ENCODE measurements at regions not wholly inside any gene's neighbourhood (a gene's known extent, or its start where the extent isn't known, plus 50 kb on each side); places are given as distances from the start of the nearest gene placed in this dataset.
A peak's percentile ranks its signal among the peaks of the same experiment; 100 is the strongest.
"Not testable (repeated sequence)": the region's sequence is repeated elsewhere in the genome, so short reads cannot be mapped to it uniquely, and the experiment has no call there.

GRCh38 chr5:52623291-52623690, 164.4 kb upstream of the ITGA1 start:
- no peak for DNase-seq

- DNase-seq = no peak
These were observed 163.4 kb upstream of the ITGA1 start for GRCh38 chr5:52624291-52624690.

DNA sequence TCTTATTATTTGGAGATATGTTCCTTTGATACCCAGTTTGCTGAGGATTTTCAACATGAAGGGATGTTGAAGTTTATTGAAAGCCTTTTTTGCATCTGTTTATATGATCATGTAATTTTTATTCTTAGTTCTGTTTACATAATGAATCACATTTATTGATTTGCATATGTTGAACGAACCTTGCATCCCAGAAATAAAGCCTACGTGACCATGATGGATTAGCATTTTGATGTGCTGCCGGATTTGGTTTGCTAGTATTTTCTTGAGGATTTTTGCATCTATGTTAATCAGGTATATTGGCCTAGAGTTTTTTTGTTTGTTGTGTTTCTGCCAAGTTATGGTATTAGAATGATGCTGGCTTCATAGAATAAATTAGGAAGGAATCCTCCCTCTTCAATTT, 161.4 kb upstream of the ITGA1 start:
- no peak for DNase-seq

DNA sequence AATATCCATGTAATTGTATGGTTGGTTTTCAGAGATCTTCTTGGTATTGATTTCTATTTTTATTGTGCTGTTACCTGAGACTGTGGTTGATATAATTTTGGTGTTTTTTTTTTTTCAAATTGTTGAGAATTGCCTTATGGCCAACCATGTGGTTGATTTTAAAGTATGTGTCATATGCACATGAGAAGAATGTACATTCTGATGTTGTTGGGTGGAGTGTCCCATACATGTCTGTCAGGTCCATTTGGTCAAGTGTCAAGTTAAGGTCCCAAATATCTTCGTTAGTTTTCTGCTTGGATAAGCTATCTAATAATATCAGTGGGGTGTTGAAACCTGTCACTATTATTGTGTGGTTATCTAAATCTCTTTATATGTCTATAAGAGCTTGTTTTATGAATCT, 160.0 kb upstream of the ITGA1 start:
- no peak for DNase-seq

DNA sequence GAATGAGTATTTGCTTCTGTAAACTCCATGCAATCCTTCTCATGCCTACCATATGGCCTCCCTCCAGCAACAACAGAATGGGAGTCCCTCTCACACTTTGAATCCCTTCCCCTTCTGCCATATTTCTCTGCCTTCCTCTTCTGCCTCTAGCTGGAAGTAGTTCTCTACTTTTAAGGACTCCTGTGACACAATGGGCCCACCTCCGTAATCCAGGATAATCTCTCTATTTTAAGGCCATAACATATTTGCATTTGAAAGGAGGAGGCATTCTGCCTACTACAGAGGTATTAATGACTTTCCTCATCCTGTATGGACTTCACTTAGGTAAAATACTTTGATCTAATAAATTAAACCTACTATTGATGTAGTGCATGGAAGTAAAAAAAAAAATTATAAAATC, 155.4 kb upstream of the ITGA1 start:
- DNase-seq = no peak

GRCh38 chr5:52634171-52634570, 153.5 kb upstream of the ITGA1 start:
- not testable (repeated sequence) for DNase-seq

DNA sequence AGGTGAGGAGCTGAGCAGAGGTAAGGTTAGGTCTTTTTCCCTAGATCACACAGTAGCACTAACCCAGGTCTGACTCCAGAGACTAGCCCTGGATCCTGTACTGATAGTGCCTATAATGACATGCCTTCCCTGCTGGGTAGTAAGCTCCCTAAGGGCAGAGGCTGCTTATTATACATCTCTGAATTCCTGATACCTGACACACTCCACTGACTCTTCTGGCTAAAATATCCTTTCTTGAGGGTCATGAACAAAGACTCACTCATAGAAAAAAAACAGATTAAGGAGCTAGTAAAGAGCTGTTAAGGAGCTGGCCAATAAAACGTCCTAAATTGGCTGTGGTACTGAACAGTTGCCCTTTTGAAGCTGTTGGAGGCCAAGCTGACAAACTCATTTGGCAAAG, 149.0 kb upstream of the ITGA1 start:
- DNase-seq = no peak

DNA sequence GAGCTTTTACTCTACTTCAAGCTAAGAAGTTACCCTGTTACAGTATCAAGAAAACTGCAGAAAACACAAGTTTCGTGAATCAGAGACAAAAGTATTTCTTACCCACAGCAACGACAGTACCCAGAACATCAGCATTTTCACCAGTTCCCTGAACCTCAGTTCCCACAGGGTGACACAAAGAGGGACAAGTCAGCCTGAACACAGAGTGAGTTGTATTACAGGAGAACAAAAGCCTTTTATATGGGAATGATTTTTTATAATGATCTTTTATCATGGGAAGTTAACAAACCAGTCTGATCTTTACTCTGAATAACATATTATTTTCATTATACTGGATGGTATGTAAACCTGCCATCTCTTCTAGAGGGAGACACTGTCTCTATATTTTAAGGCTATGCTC, 139.0 kb upstream of the ITGA1 start:
- DNase-seq = no peak

DNA sequence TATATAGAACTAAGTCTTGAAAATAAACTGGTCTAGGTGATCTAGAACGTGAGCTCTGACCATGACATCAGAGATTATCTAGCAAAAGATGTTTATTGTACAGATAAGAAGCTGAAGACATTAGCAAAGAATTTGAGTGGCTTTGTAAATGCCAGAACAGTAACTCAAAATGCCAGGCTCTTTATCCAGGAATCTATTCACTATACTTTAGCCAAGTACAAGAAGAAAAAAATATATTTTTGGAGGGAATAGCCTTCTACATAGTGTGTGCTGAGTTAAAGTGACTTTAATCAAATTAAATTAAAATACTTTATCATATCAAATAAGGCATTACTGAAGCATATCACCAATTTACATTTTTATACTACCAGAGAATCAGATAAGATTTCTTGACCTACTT, 132.6 kb upstream of the ITGA1 start:
- DNase-seq = no peak

- no peak for DNase-seq
These were observed 131.0 kb upstream of the ITGA1 start for GRCh38 chr5:52656569-52657246.

GRCh38 chr5:52657247-52657645, 130.5 kb upstream of the ITGA1 start:
- peak; percentile 63 for DNase-seq

GRCh38 chr5:52658246-52658645, 129.5 kb upstream of the ITGA1 start:
- no peak for DNase-seq

DNA sequence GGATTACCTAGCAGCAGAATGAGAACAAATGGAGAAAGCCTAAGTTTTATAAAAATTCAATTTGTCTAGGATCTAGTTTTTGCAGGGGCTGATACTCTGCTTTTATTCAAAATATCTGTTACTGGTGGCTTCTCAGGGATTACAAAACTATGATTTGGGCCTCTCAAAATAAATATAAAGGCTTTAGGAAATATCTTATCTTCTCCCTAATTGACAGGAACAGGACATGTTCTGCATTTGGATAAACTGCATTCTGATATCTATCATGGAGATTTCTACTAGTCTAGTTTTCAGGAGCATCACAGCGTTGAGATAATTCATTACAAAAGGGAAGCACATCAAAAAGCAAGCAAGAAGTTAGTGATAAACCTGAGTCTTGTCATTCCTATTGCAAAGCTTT, 127.1 kb upstream of the ITGA1 start:
- no peak for DNase-seq

- peak; percentile 50 for DNase-seq
These were observed 125.7 kb upstream of the ITGA1 start for GRCh38 chr5:52661903-52662595.

DNA sequence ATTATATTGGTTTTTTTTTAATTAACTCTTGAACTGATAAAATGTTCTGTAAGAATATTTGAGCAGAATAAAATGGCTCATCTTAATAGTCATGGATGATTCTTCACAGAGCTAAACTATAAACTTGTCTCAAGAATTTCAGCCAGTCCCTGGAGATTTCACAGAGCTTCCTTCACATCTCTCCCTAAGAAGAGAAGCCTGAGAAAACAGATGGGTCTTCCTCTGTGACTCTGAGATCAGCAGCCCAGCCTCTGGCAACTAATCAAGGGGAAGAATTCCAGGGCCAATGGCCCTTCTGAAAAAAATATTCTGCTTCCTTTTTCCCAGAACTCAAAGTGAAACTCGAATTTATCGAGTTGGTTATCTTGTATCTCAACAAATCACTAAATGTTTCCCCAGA, 122.2 kb upstream of the ITGA1 start:
- no peak for DNase-seq

DNA sequence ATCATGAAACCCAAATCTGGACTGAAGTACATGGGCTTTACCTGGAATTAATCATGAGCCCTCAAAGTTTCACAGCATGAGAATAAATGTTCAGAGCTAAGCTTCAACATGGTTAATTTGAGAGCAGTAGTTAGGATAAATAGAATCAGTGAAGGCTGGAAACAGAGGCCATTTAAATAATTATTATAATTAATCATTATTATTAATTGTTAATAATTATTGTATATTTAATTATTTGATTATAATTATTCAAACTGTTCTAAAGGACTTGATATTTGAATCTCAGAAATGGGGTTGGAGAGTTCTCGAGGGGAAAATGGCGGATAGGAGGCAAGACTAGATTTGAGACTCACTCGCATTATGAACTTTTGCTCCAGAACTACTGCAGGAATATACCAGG, 119.6 kb upstream of the ITGA1 start:
- no peak for DNase-seq

GRCh38 chr5:52668544-52669185, 119.1 kb upstream of the ITGA1 start:
- DNase-seq = no peak

DNA sequence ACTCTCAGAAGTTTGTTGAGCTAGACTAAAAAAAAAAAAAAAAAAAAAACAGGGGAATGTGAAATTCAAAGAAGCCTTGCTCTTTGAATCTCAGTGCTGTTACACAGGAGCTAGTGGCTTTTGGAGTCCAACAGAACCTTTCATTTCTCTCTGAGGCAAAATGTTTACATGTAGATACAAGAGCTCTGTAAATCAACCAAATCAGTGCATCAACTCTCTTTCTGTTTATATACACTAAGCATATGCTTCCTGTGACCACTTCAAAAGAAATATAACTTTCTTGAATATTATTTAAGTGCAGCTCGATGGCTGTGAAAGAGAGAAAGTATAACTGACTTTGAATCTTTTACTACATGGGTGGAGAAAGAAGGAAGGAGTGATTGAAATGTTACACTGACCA, 115.3 kb upstream of the ITGA1 start:
- DNase-seq = no peak

- no peak for DNase-seq
These were observed 114.2 kb upstream of the ITGA1 start for GRCh38 chr5:52673495-52673894.

- DNase-seq = peak; percentile 63
These were observed 112.7 kb upstream of the ITGA1 start for GRCh38 chr5:52674815-52675545.

- no peak for DNase-seq
These were observed 105.2 kb upstream of the ITGA1 start for GRCh38 chr5:52682492-52682891.

GRCh38 chr5:52684051-52684450, 103.7 kb upstream of the ITGA1 start:
- peak; percentile 57 for DNase-seq

DNA sequence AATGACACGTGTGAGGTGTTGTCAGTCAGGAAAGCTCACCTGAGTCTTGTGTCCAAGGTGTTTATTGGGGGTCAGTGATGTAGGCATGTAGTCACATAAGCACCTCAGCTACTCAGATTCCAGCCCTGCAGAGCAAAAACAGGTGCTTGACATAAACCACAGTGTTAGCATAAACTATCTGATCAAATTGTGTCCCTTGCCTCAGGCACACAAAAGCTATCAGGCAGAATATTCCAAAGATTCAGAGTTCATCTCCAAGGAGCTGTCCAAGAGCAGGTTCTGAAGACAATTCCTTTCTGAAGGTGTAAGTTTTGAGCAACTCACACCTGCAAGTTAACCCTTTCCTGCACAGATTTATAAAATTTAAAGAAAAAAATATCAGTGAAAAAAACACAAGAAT, 102.2 kb upstream of the ITGA1 start:
- DNase-seq = no peak

DNA sequence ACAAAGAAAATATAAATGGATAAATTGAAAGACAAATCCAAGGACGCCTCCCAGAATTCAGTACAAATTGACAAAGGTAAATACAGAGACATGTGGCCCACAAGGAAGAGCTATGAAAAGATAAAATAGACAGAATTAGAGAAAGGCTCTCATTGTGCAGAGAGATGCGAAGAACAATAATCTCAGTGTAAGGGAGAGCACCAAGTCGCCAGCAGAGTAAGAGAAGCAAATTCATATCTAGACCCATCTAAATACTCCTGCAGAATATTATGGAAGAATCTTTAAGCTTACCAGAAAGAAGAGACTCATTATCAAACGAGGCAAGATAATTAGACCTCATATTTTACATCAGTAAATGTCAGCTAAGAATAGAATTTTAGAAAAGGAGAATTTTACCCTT, 101.7 kb upstream of the ITGA1 start:
- DNase-seq = no peak
